ENCODE measurements at regions not wholly inside any gene's neighbourhood (a gene's known extent, or its start where the extent isn't known, plus 50 kb on each side); places are given as distances from the start of the nearest gene placed in this dataset.
"Not testable (repeated sequence)": the region's sequence is repeated elsewhere in the genome, so short reads cannot be mapped to it uniquely, and the experiment has no call there.

- DNase-seq = no peak
Observed at GRCh38 chr7:94277236-94277635, 117.5 kb upstream of the COL1A2 start.

- no peak for DNase-seq
Observed at GRCh38 chr7:94280851-94281250, 113.8 kb upstream of the COL1A2 start.

DNA sequence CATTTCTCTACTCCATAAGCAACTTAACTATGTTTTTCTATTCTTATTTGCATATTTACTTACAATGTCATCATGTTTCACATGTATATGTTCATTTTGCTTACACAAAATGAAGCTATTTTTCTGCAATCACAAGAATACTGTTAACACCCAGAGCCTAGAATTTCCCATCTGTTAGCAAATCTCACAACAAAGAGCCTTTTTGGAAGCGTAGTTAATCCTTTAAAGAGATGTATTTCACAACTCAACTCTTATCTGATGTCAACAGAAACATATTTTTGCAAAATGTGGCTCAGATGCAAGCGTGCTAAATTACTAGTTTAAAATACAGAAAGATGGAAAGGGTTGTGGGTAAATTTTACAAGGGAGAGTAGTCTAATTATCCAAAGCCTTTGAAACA lies 110.6 kb upstream of the COL1A2 start:
- DNase-seq = no peak

DNA sequence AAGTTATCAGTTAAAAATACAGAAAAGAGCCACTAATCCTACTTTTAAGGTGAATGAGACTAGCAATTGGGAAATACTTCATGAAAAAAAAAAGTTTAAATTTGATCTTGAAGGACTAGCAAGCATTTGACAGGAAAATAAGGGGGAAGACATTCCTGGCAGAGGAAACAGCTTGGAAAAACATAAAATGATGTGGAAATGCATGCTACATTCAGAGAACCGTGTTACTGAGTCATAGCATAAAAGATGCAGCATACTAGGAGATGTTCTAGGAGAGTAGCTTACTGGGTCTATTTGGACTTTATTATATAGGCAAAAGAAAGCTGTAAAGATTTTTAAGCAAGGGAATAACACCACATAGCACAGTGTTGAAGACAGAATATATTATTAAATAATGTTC lies 108.6 kb upstream of the COL1A2 start:
- DNase-seq = no peak

DNA sequence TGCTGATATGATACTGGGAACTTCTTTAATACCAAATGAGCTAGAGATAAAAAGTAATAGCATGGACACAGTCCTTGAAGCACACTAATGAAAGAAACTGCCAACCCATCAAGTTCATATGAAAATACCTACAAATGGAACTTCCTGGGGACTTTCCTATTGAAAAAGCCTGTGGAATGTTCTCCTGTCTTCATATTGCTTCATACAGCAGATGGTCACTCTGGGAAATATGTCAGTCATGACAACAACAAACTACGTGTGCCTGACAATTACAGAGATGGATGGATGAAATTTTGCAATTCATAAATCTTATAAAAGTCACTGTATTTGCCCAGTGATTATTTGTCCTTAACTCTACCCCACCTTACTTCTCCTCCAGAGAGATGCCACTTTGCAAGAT lies 106.6 kb upstream of the COL1A2 start:
- no peak for DNase-seq

DNA sequence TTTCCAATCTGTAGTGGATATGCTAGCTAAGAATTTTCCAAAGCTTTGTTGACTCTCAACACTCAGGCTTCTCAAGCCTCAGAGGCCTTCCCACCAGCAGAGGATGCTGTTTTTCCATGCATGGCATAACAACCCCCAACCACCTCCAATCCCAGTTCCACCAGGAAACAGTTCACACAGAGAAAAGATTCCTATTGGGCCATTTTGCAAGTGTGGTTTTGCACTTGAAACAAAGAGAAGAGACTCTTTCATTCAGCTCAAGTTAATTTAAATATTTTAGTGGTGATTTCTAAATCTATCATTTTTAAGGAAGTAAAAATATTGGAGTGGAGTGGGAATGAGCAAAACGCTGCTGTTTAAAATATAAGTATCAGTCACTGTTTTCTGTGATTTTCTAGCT lies 105.6 kb upstream of the COL1A2 start:
- DNase-seq = peak; percentile 63

DNA sequence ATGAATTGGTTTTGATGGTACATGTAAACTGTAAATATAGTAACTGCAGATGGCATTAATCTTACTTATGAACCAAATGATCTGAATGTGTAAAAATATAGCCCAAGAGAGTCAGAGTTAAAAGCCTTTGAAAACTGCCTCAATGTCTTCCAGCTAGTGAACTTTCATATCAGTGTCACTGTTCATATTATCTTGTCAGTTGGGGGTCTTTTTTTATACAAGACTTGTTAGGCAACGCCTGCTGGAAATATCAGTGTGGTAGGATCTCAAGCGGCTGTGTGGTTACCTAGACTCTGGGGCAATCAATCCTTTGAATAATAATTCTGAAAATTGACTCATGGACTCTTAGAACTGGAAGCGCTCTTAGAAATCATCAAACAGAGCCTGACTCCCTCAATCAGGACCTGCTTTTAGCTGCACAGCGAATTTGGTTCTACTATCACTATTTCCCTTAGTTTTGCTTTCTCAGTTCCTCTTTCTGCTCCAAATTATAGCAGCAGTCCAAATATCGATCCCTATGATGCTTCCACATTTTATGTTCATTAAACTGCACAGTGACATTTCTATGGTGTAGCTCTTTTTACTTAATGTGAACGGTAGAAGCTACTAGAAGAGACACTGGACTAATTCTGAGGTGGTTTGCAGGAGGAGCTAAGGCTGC lies 100.1 kb upstream of the COL1A2 start:
- peak; percentile 15 for DNase-seq

DNA sequence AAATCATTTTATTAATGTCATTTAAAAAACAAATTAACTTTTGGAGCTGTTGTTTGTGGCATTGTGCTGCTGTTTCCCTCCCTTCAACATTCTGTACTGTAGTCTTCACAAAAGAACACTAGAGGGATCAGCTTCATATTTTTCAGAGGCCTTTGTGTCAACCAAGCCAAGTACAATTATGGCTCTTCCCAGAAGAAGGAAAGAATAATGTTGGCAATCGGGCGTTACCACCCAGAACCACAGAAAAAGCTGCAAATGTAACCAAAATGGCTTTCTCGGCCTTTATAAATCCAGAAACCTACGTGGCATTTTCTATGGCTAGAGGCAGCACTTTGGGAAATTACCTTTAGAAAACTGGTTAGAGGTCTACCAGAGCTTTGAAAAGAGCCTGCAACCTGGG lies 98.8 kb upstream of the COL1A2 start:
- no peak for DNase-seq

GRCh38 chr7:94296881-94297280 lies 97.8 kb upstream of the COL1A2 start:
- no peak for DNase-seq

DNA sequence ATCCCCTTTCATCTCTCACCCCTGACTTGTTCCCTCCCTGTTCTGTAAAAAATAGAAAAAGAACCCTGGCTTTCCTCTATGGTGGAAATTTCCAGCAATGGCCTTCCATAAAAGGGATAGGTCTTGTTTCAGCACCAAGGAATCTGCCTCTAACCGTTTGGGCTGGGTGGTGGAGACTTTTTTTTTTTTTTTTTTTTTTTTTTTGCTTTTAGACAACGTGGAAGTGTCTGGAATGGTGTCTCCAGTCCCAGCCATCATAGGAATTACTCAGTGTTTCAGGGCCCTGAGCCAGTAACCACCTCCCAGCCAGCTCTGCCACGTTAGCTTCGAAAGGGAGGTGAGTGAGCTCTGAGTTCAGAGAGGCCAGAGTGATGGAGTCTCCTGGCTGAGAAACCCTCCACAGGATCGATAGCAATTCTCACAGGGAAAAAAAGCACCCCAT lies 97.3 kb upstream of the COL1A2 start:
- DNase-seq = no peak

GRCh38 chr7:94298943-94299342 lies 95.8 kb upstream of the COL1A2 start:
- no peak for DNase-seq

DNA sequence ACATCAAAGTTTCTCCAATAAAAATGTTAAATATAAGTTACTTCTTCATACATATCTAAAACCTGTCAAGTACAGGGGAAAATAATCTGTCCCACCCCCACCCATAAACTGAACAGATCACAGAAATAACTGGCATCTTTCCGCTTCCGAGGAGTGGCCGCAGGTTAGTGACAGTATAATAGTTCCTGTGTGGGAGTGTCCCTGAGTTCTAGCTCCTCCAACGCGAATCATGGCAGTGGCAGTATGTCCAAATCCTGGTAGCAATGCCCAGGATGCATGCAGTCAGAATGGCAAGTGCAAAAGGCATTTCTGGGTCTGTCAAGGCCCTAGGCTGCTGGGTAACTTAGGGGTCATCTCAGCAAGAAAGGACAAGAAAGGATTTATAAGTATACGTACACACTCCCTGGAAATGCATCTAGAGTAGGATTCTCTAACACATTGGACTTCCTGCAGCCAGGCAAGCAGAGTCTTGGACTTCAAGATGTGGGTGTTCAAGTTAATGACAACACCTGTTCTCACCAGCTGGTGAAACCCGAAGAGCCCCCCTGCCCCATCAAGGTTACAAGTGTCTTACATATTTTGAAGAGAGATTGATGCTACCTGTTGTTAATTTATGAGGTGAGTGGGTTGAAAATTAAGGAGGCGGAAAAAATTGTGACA lies 94.4 kb upstream of the COL1A2 start:
- DNase-seq = no peak

- peak; percentile 49 for DNase-seq
Observed at GRCh38 chr7:94301024-94301586, 93.6 kb upstream of the COL1A2 start.

DNA sequence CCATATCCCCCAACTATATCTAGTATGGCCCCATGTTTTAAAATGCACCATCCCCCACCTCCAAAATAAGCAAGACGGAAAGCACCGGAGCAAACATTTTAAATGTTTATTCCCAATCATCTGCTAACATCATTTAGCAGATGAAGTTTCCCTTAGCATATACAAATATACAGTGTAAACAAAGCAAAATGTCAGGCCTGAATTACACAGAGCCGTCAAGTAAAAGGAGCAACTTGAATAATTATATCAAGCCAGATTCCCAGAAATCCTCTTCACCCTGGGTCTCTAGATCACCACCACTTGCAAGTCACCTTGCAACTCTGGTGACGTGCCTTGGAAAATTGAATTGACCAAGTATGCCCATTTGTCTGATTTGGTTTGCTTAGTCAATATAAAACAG lies 91.6 kb upstream of the COL1A2 start:
- no peak for DNase-seq

- peak; percentile 9 for DNase-seq
Observed at GRCh38 chr7:94303695-94304094, 91.0 kb upstream of the COL1A2 start.

DNA sequence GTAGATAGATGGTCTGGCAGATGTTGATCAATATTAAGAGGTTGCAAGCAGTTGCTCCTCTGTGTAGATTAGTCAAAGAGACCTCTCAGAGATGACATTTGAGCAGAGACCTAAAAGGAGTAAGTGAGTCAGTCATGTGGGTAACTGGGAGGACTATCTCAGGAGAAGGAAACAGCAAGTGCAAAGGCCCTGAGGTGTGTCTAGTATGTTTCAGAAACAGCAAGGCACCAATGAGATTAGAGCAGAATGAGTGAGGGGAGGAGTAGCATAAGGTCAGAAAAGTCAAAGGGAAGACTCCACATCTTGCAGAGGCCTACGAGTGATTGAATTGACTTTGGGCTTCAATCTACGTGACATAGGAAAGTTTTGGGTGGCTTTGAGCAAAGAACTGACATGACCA lies 89.8 kb upstream of the COL1A2 start:
- no peak for DNase-seq

DNA sequence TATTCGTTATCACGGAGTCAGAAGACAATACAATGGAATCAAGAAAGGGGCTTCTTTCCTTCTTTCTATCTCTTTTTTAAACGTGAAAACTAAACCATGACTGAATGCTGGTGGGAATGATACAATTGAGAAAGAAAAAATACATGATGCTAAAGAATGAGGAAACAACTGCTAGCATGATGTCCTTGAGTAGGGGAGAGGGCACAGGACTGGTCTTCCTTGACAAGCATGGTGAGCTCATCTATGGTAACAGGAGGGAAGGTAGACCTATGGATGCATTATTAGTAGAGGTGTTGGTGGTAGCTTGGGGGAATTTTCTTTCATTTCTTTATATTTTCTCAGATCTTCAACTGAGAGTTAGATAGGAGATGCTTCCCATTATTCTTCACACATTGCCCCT lies 88.9 kb upstream of the COL1A2 start:
- no peak for DNase-seq

- no peak for DNase-seq
Observed at GRCh38 chr7:94307399-94308048, 87.2 kb upstream of the COL1A2 start.

- no peak for DNase-seq
Observed at GRCh38 chr7:94311515-94311914, 83.2 kb upstream of the COL1A2 start.

- DNase-seq = no peak
Observed at GRCh38 chr7:94313926-94314325, 80.8 kb upstream of the COL1A2 start.

GRCh38 chr7:94314413-94315410 lies 80.0 kb upstream of the COL1A2 start:
- peak; percentile 32 for DNase-seq

GRCh38 chr7:94321138-94321537 lies 73.6 kb upstream of the COL1A2 start:
- not testable (repeated sequence) for DNase-seq

DNA sequence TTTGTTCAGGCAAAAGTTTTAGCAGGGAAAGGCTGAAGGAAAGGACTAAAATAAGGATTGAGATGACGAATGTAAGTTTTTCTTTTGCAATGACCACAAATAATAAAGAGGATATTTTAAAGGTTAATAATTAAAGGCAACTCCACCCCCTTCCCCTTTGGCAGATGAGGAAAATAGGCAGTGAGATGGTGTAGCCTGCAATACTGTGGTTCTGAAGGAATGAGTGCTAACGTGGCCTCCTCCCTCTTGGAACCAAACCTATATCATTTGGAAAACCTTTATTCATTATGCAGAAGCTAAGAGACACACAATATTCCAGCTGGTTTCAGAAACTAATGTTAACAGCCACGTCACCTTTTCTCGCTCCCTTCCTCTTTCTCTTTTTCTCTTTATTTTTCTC lies 70.9 kb upstream of the COL1A2 start:
- DNase-seq = no peak

Data from retina (tissue), 1 donor.